ENCODE measurements at regions not wholly inside any gene's neighbourhood (a gene's known extent, or its start where the extent isn't known, plus 50 kb on each side); places are given as distances from the start of the nearest gene placed in this dataset.

DNA sequence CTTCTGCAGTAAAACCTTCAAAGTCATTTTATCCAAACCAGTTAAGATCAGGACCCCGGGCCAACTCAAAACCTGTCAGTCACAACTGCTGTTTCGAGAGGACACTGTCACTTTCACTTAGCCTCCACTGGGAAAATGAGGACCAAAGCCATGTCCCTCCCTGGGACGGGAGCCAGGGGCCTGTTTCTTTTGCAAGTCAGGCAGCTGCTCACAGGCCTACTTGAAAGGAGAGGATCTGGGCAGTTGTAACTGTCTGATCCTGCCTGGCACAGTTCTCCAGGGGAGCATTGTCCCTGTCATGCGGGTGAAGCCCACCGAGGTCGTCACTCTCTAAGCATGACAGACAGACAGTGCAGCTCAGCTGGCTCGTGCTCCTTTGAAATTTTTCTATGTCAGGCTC, 276.2 kb downstream of the NPIPA8 start:
- H3K4me1 ChIP-seq (ENCODE audit: control insufficient read depth, insufficient read depth, low read length), result no peaks in the 10 kb centered on the region
- no peaks in the 10 kb centered on the region for H3K27me3 ChIP-seq (ENCODE audit: control insufficient read depth, insufficient read depth, low read length)
- H3K27ac ChIP-seq (ENCODE audit: low read length), result no peak overlapping the region
- WGBS (ENCODE audit: insufficient coverage, insufficient read length), result no CpG with 5 or more reads among the region's 7 CpGs
- DNase-seq (ENCODE audit: low read depth, low spot score), result no peak
- H3K9me3 ChIP-seq (ENCODE audit: control insufficient read depth, insufficient read depth, low read length), result no peaks in the 10 kb centered on the region
- no peaks in the 10 kb centered on the region for H3K36me3 ChIP-seq (ENCODE audit: control insufficient read depth, insufficient read depth, low read length)
- H3K4me3 ChIP-seq (ENCODE audit: low read length), result no peak overlapping the region

DNA sequence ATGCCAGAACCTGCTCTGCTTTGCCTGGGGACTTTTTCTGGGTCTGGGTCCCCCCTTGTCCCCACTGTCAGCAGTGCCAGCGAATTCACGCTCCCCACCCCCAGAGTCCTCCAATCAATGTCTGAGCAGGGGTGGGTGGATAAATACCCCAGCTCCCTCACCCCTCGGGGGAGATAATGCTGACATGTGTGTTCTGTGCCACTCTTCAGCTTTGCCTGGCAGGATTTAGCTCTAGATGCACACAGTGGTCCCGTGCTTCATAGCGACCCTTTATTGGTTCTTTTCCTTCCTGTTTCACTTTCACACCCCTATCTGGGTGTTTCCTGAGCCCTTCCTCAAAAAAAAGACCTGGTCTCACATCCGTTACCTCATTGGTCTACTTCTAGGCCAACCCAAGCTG, 277.0 kb downstream of the NPIPA8 start:
- Histone ChIP-seq H3K27ac (ENCODE audit: low read length) (no peak overlapping the region), H3K9me3 (ENCODE audit: control insufficient read depth, insufficient read depth, low read length) (no peaks in the 10 kb centered on the region), H3K36me3 (ENCODE audit: control insufficient read depth, insufficient read depth, low read length) (no peaks in the 10 kb centered on the region), H3K27me3 (ENCODE audit: control insufficient read depth, insufficient read depth, low read length) (no peaks in the 10 kb centered on the region), H3K4me1 (ENCODE audit: control insufficient read depth, insufficient read depth, low read length) (no peaks in the 10 kb centered on the region), H3K4me3 (ENCODE audit: low read length) (no peak overlapping the region)
- DNase-seq (ENCODE audit: low read depth, low spot score), result no peak
- no CpG with 5 or more reads among the region's 6 CpGs for WGBS (ENCODE audit: insufficient coverage, insufficient read length)

DNA sequence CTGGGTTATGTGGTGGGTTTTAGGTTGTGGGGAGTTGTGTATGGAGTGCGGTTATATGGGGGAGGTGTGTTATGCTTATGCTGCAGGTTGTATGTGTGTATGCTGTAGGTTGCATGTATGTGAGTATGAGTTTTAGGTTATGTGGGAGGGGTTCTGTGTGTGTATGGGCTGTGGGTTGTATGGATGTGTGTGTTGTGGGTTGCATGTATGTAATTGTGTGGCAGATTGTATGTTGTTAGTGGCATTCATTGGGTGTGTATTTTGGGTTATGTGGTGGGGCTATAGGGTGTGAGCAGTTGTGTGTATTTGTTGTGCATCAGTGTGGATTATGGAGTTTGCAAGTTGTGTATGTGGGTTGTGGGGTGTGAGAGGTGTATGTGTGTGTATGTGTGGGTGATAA, 277.4 kb downstream of the NPIPA8 start:
- Histone ChIP-seq H3K27ac (ENCODE audit: low read length) (no peak overlapping the region), H3K4me1 (ENCODE audit: control insufficient read depth, insufficient read depth, low read length) (no peaks in the 10 kb centered on the region), H3K36me3 (ENCODE audit: control insufficient read depth, insufficient read depth, low read length) (no peaks in the 10 kb centered on the region), H3K27me3 (ENCODE audit: control insufficient read depth, insufficient read depth, low read length) (no peaks in the 10 kb centered on the region), H3K9me3 (ENCODE audit: control insufficient read depth, insufficient read depth, low read length) (no peaks in the 10 kb centered on the region), H3K4me3 (ENCODE audit: low read length) (no peak overlapping the region)
- WGBS (ENCODE audit: insufficient coverage, insufficient read length), result 100% methylated on average over 1 of the region's 1 CpG
- DNase-seq (ENCODE audit: low read depth, low spot score), result no peak

DNA sequence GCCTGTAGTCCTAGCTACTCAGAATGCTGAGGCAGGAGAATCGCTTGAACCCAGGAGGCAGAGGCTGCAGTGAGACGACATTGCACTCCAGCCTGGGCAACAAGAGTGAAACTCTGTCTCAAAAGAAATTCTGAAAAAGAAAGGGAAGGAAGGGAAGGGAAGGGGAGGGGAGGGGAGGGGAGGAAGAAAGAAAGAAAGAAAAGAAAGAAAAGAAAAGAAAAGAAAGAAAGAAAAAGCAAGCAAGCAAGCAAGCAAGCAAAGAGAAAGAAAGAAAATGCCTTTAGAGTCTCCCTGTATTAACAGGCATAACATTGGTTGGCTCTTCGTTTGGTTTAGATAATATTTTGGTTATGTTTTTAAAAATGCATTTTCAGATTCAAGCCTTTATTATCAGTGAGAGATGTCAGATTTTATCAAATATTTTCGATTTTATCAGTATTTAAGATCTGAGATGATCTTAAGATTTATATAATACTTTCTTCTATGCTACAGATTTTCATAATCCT, 281.1 kb downstream of the NPIPA8 start:
- H3K36me3 ChIP-seq (ENCODE audit: control insufficient read depth, insufficient read depth, low read length), result no peaks in the 10 kb centered on the region
- no peaks in the 10 kb centered on the region for H3K27me3 ChIP-seq (ENCODE audit: control insufficient read depth, insufficient read depth, low read length)
- H3K4me3 ChIP-seq (ENCODE audit: low read length), result no peak overlapping the region
- no peaks in the 10 kb centered on the region for H3K9me3 ChIP-seq (ENCODE audit: control insufficient read depth, insufficient read depth, low read length)
- H3K4me1 ChIP-seq (ENCODE audit: control insufficient read depth, insufficient read depth, low read length), result no peaks in the 10 kb centered on the region
- H3K27ac ChIP-seq (ENCODE audit: low read length), result no peak overlapping the region
- no CpG with 5 or more reads among the region's 4 CpGs for WGBS (ENCODE audit: insufficient coverage, insufficient read length)
- no peak for DNase-seq (ENCODE audit: low read depth, low spot score)

DNA sequence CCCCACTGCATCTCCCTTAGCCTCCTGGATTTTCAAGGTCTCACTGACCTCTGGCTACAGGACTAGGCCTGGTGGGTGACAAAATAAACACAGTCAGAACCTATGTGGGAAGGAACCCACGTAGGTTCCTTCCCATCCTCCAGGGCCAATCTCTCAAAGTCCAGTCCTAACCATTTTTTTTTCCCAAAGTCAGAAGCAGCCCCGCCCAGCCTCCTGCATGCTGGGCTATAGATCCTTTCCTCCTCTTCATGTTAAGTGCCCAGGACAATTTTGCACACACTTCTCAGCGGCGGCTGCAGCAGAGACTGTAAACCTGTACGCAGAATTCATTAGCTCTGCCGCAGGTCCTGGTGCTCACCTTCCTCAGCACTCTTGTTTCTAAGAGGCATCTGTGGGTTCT, 285.8 kb downstream of the NPIPA8 start:
- H3K36me3 ChIP-seq (ENCODE audit: control insufficient read depth, insufficient read depth, low read length), result no peaks in the 10 kb centered on the region
- no peak overlapping the region for H3K27ac ChIP-seq (ENCODE audit: low read length)
- no peak for DNase-seq (ENCODE audit: low read depth, low spot score)
- no peak overlapping the region for H3K4me3 ChIP-seq (ENCODE audit: low read length)
- no CpG with 5 or more reads among the region's 6 CpGs for WGBS (ENCODE audit: insufficient coverage, insufficient read length)
- H3K9me3 ChIP-seq (ENCODE audit: control insufficient read depth, insufficient read depth, low read length), result no peaks in the 10 kb centered on the region
- no peaks in the 10 kb centered on the region for H3K4me1 ChIP-seq (ENCODE audit: control insufficient read depth, insufficient read depth, low read length)
- no peaks in the 10 kb centered on the region for H3K27me3 ChIP-seq (ENCODE audit: control insufficient read depth, insufficient read depth, low read length)

DNA sequence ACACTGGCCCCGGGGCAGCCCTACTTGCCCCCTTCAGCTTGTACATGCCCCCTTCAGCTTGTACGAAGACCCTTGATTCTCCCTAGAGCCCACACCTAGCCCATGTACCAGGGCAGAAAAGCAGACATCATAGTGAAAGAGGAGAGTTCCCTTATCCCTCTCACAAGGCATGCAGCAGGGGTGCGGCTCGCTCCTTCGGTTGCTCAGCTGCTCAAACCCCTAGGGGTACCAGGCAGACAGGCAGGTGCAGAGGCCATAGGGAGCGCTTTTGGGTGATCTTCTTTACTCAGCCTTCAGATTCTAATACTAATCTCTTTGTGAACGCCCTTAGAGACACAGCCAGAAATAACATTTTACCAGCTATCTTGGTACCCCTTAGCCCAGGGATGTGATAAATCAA, 286.3 kb downstream of the NPIPA8 start:
- no CpG with 5 or more reads among the region's 7 CpGs for WGBS (ENCODE audit: insufficient coverage, insufficient read length)
- no peak overlapping the region for H3K27ac ChIP-seq (ENCODE audit: low read length)
- DNase-seq (ENCODE audit: low read depth, low spot score), result no peak
- H3K27me3 ChIP-seq (ENCODE audit: control insufficient read depth, insufficient read depth, low read length), result no peaks in the 10 kb centered on the region
- H3K9me3 ChIP-seq (ENCODE audit: control insufficient read depth, insufficient read depth, low read length), result no peaks in the 10 kb centered on the region
- H3K4me1 ChIP-seq (ENCODE audit: control insufficient read depth, insufficient read depth, low read length), result no peaks in the 10 kb centered on the region
- H3K36me3 ChIP-seq (ENCODE audit: control insufficient read depth, insufficient read depth, low read length), result no peaks in the 10 kb centered on the region
- H3K4me3 ChIP-seq (ENCODE audit: low read length), result no peak overlapping the region

DNA sequence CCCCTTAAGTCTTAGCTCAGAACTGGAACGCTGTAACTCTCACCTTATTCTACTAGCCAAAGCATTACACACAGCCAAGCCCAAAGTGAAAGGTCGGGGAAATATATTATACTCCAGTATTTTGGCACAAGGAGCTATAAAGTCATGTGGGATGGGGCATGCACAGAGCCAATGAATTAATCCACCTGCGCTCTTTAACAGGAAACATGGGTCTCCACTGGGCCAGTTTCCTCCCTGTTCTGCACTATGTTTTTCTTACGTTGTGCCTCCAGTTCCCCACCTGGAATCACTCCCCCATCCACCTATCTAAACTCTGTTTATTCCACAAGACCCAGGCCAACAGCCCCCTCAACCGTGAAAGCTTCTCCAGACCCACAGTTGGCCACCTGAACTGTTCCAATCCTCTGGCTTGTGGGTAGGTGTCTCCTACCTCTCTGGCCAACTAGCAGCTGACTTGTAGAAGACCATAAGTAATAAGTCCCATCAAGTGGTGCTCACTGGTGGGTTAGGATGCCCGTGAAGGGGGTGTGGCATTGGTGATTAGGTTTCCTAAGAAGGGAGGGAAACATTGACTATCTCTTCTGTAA, 286.9 kb downstream of the NPIPA8 start:
- H3K27me3 ChIP-seq (ENCODE audit: control insufficient read depth, insufficient read depth, low read length), result no peaks in the 10 kb centered on the region
- no peaks in the 10 kb centered on the region for H3K36me3 ChIP-seq (ENCODE audit: control insufficient read depth, insufficient read depth, low read length)
- no peak overlapping the region for H3K4me3 ChIP-seq (ENCODE audit: low read length)
- no peak for DNase-seq (ENCODE audit: low read depth, low spot score)
- no peak overlapping the region for H3K27ac ChIP-seq (ENCODE audit: low read length)
- no CpG with 5 or more reads among the region's 6 CpGs for WGBS (ENCODE audit: insufficient coverage, insufficient read length)
- no peaks in the 10 kb centered on the region for H3K4me1 ChIP-seq (ENCODE audit: control insufficient read depth, insufficient read depth, low read length)
- H3K9me3 ChIP-seq (ENCODE audit: control insufficient read depth, insufficient read depth, low read length), result no peaks in the 10 kb centered on the region

DNA sequence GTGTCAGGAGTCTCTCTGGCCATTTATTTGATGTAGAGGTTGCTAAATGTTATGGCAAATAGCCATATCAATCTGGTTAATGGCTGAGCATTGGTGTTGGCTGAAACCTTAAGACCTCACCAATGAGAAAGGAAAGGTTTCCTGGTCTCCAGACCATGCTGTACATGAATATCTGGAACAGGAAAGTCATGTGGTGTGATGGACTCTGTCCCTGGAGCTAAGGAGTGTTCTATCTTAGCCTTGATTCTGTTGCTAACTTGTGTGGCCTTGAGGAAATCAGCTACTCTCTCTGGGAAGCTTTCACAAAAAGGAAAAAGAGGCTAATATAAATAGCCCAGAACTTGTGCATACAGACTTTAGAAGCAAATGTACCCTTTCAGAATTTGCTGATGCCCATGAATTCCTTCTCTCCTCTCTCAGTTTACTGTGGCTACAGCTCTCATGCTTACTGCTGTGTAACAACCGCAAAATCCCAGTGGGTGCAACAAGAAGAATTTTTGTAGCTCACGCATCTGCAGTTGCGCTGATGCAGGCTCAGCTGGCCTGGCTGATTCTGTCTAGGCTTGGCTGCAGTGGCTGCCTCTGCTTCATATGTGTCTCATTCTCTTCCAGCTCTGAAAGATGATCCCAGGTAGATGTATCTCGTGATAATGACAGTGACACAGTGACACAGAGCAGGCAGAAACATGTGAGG, 287.5 kb downstream of the NPIPA8 start:
- H3K27me3 ChIP-seq (ENCODE audit: control insufficient read depth, insufficient read depth, low read length), result no peaks in the 10 kb centered on the region
- H3K36me3 ChIP-seq (ENCODE audit: control insufficient read depth, insufficient read depth, low read length), result no peaks in the 10 kb centered on the region
- WGBS (ENCODE audit: insufficient coverage, insufficient read length), result no CpG with 5 or more reads among the region's 4 CpGs
- H3K4me3 ChIP-seq (ENCODE audit: low read length), result no peak overlapping the region
- H3K27ac ChIP-seq (ENCODE audit: low read length), result no peak overlapping the region
- no peaks in the 10 kb centered on the region for H3K9me3 ChIP-seq (ENCODE audit: control insufficient read depth, insufficient read depth, low read length)
- H3K4me1 ChIP-seq (ENCODE audit: control insufficient read depth, insufficient read depth, low read length), result no peaks in the 10 kb centered on the region
- no peak for DNase-seq (ENCODE audit: low read depth, low spot score)

DNA sequence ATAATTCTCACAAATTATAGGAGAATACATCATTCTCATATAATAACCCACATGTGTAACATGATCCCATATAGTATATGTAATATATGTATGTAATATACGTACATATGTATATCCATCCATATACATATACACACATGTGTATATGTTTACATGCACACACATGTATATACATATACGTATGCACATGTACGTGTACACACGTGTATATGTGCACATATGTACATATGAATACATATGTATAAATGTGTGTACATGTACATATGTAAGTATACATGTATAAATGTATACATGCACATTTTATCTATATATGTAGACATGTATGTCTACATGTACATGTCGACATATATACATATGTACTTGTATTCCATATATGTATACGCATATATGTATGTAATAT, 288.8 kb downstream of the NPIPA8 start:
- H3K27me3 ChIP-seq (ENCODE audit: control insufficient read depth, insufficient read depth, low read length), result no peaks in the 10 kb centered on the region
- no CpG with 5 or more reads among the region's 6 CpGs for WGBS (ENCODE audit: insufficient coverage, insufficient read length)

DNA sequence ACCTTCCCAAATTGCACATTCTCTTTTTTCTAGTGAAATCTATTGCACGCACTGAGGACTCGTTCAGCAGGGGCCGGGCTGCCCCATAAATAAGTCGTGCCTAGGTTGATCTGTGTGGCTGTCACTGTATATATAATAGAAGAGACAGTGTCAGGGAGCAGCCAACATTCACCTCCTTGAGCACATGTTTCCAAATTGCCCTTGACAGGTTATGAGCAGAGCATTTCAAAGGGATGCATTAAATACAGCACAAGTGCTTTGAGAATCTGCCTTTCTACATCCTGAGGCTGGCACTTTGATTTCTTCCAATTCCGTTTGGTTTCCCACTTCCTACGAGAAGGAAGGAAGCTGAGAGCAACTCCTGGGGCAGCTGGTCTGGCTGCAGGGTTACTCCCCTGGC, 291.2 kb downstream of the NPIPA8 start:
- no peak for DNase-seq (ENCODE audit: low read depth, low spot score)
- H3K27me3 ChIP-seq (ENCODE audit: control insufficient read depth, insufficient read depth, low read length), result no peaks in the 10 kb centered on the region
- H3K9me3 ChIP-seq (ENCODE audit: control insufficient read depth, insufficient read depth, low read length), result no peaks in the 10 kb centered on the region
- WGBS (ENCODE audit: insufficient coverage, insufficient read length), result no CpG with 5 or more reads among the region's 6 CpGs
- H3K4me1 ChIP-seq (ENCODE audit: control insufficient read depth, insufficient read depth, low read length), result peaks cover 3% of the 10 kb centered on the region; the same call in 1 of the 2 replicates
- H3K4me3 ChIP-seq (ENCODE audit: low read length), result no peak overlapping the region
- no peak overlapping the region for H3K27ac ChIP-seq (ENCODE audit: low read length)
- no peaks in the 10 kb centered on the region for H3K36me3 ChIP-seq (ENCODE audit: control insufficient read depth, insufficient read depth, low read length)

More for the DNA sequence above, 288.8 kb downstream of the NPIPA8 start:
- Histone ChIP-seq H3K4me1 (ENCODE audit: control insufficient read depth, insufficient read depth, low read length) (no peaks in the 10 kb centered on the region), H3K4me3 (ENCODE audit: low read length) (no peak overlapping the region), H3K9me3 (ENCODE audit: control insufficient read depth, insufficient read depth, low read length) (no peaks in the 10 kb centered on the region), H3K36me3 (ENCODE audit: control insufficient read depth, insufficient read depth, low read length) (no peaks in the 10 kb centered on the region), H3K27ac (ENCODE audit: low read length) (no peak overlapping the region)
- no peak for DNase-seq (ENCODE audit: low read depth, low spot score)
